SHP77 treated with DMSO at 0.1 percent for 48 hours (cell line): ENCODE measurements at regions not wholly inside any gene's neighbourhood (a gene's known extent, or its start where the extent isn't known, plus 50 kb on each side); places are given as distances from the start of the nearest gene placed in this dataset.
A peak's percentile ranks its signal among the peaks of the same experiment; 100 is the strongest.
"Not testable (repeated sequence)": the region's sequence is repeated elsewhere in the genome, so short reads cannot be mapped to it uniquely, and the experiment has no call there.

Experiments used
- DNase-seq: peaks from one replicate; lab custom pipeline; 2025; lab: John Stamatoyannopoulos, UW

- DNase-seq, result no peak
Measured at GRCh38 chr20:40072907-40073306, 616.1 kb downstream of the MAFB start.

GRCh38 chr20:40056171-40056570 is 632.9 kb downstream of the MAFB start:
- DNase-seq, result no peak

- DNase-seq, result no peak
Measured at GRCh38 chr20:40055711-40056110, 633.3 kb downstream of the MAFB start.

- no peak for DNase-seq
Measured at GRCh38 chr20:40054311-40054710, 634.7 kb downstream of the MAFB start.

GRCh38 chr20:40050596-40050995 is 638.4 kb downstream of the MAFB start:
- DNase-seq, result no peak

GRCh38 chr20:40049854-40050253 is 639.2 kb downstream of the MAFB start:
- no peak for DNase-seq

GRCh38 chr20:40046703-40047102 is 642.3 kb downstream of the MAFB start:
- DNase-seq, result no peak

GRCh38 chr20:40037511-40037910 is 651.5 kb downstream of the MAFB start:
- DNase-seq, result no peak

- DNase-seq, result no peak
Measured at GRCh38 chr20:40029589-40029988, 659.4 kb downstream of the MAFB start.

GRCh38 chr20:40019510-40019909 is 669.5 kb downstream of the MAFB start:
- no peak for DNase-seq

- DNase-seq, result no peak
Measured at GRCh38 chr20:40017765-40018164, 671.3 kb downstream of the MAFB start.

GRCh38 chr20:40016890-40017289 is 672.1 kb downstream of the MAFB start:
- no peak for DNase-seq

GRCh38 chr20:40016392-40016791 is 672.6 kb downstream of the MAFB start:
- DNase-seq, result no peak

GRCh38 chr20:40012026-40012425 is 677.0 kb downstream of the MAFB start:
- not testable (repeated sequence) for DNase-seq

- DNase-seq, result no peak
Measured at GRCh38 chr20:40010483-40010882, 678.6 kb downstream of the MAFB start.

- DNase-seq, result no peak
Measured at GRCh38 chr20:40009542-40009941, 679.5 kb downstream of the MAFB start.

- DNase-seq, result no peak
Measured at GRCh38 chr20:40008177-40008576, 680.9 kb downstream of the MAFB start.

- DNase-seq, result no peak
Measured at GRCh38 chr20:40006168-40006860, 682.7 kb downstream of the MAFB start.

GRCh38 chr20:40004092-40004491 is 684.9 kb downstream of the MAFB start:
- not testable (repeated sequence) for DNase-seq

- no peak for DNase-seq
Measured at GRCh38 chr20:39993742-39994141, 695.3 kb downstream of the MAFB start.

- DNase-seq, result no peak
Measured at GRCh38 chr20:39990692-39991091, 698.3 kb downstream of the MAFB start.

GRCh38 chr20:39988991-39989390 is 700.0 kb downstream of the MAFB start:
- no peak for DNase-seq

GRCh38 chr20:39986173-39986904 is 702.7 kb downstream of the MAFB start:
- peak; percentile 54 for DNase-seq
